Esophagus muscularis mucosa (tissue), 4 donors: ENCODE measurements at regions not wholly inside any gene's neighbourhood (a gene's known extent, or its start where the extent isn't known, plus 50 kb on each side); places are given as distances from the start of the nearest gene placed in this dataset.

ENCODE experiments used
- DNase-seq: peaks from one replicate; pipeline ENCODE4 v3.0.0-alpha.2; 2017; ENCODE audit errors: extremely low spot score
- H3K27ac ChIP-seq, 4 donors: fragments of 200-600 bp; sonication (generic); replicated peaks in 1 of 4; 1 replicate in 3 of 4; 2 replicates in 1 of 4; pipeline ENCODE4 v1.5.1; 2016 to 2019; ENCODE audit warnings: mild to moderate bottlenecking in 1 of 4
- H3K27me3 ChIP-seq, 4 donors: fragments of 200-600 bp; sonication (generic); one replicate each; pipeline versions ENCODE4 v1.5.1 to v1.6.0; 2016 to 2019
- H3K36me3 ChIP-seq, 4 donors: fragments of 200-600 bp; sonication (generic); one replicate each; pipeline ENCODE4 v1.5.1; 2016 to 2019
- H3K4me1 ChIP-seq, 4 donors: fragments of 200-600 bp; sonication (generic); one replicate each; pipeline ENCODE4 v1.5.1; 2016 to 2019
- H3K4me3 ChIP-seq, 4 donors: fragments of 200-600 bp; sonication (generic); 1 replicate in 2 of 4; 2 replicates in 2 of 4; pipeline ENCODE4 v1.5.1; 2016 to 2019; ENCODE audit warnings: mild to moderate bottlenecking in 4 of 4, moderate library complexity in 1 of 4
- H3K9me3 ChIP-seq, 4 donors: fragments of 200-600 bp; sonication (generic); 1 replicate in 3 of 4; 2 replicates in 1 of 4; pipeline ENCODE4 v1.5.1; 2016 to 2019
- CTCF ChIP-seq, 3 experiments: fragments of 200-600 bp in 2 of 3; fragments of 450-650 bp in 1 of 3; sonication (generic) in 2 of 3; IDR thresholded peaks; one replicate each; pipeline ENCODE4 v1.5.1; 2017 to 2019; ENCODE audit warnings: antibody characterized with exemption in 3 of 3, mild to moderate bottlenecking in 2 of 3, moderate library complexity in 1 of 3
- EP300 ChIP-seq: sonication (generic); formaldehyde crosslinking; IDR thresholded peaks from one replicate; pipeline ENCODE4 v1.6.1; 2017; ENCODE audit warnings: antibody characterized with exemption
- POLR2A ChIP-seq: fragments of 450-650 bp; IDR thresholded peaks from one replicate; pipeline ENCODE4 v1.6.1; 2017; ENCODE audit warnings: antibody characterized with exemption, moderate library complexity, mild to moderate bottlenecking, low read depth
- POLR2AphosphoS5 ChIP-seq, 2 donors: sonication (generic); formaldehyde crosslinking; IDR thresholded peaks; one replicate each; pipeline ENCODE4 v1.6.1; 2017; ENCODE audit warnings: antibody characterized with exemption in 2 of 2
- WGBS: methylation state at CpG from one replicate; pipeline ENCODE4 v1.1.5; 2018; 5-methylcytosine and 5-hydroxymethylcytosine counted together
- intact Hi-C: fragments of 100-400 bp; cut with DNase I; formaldehyde crosslinking; loops from one replicate; pipeline ENCODE4 v1.15.1; 2023

- DNase-seq, result no peak
- TF ChIP-seq POLR2A (no peak), POLR2AphosphoS5 (IDR thresholded peaks at IDR 0.05) (no peak), EP300 (no peak), CTCF (IDR thresholded peaks at IDR 0.05) (no peak)
- peaks cover 0 to 14% (median 12%) of the 10 kb centered on the region in 4 donors for H3K4me1 ChIP-seq
- peak overlapping the region; percentile 58 to 65 (median 61) for H3K4me3 ChIP-seq
- peak overlapping the region; percentile 76 to 87 (median 84) for H3K27ac ChIP-seq
- no peaks in the 10 kb centered on the region for H3K27me3 ChIP-seq
- H3K36me3 ChIP-seq, result no peaks in the 10 kb centered on the region
- 28% methylated on average over 15 of the region's 66 CpGs for WGBS
- intact Hi-C loops, result loop anchor here (5.0 kb wide), 1 partner anchor 150 kb away; the partner anchor contains the start of gene SLC4A7
- H3K9me3 ChIP-seq, result no peaks in the 10 kb centered on the region
Measured at GRCh38 chr3:27632431-27633223, 89.5 kb downstream of the EOMES start.

- Histone ChIP-seq H3K4me3 (no peak overlapping the region), H3K9me3 (no peaks in the 10 kb centered on the region), H3K27me3 (no peaks in the 10 kb centered on the region), H3K36me3 (no peaks in the 10 kb centered on the region), H3K4me1 (peaks cover 0 to 31% (median 18%) of the 10 kb centered on the region in 4 donors), H3K27ac (no peak overlapping the region)
- TF ChIP-seq POLR2A (no peak), POLR2AphosphoS5 (IDR thresholded peaks at IDR 0.05) (no peak), EP300 (no peak), CTCF (IDR thresholded peaks at IDR 0.05) (no peak)
- no peak for DNase-seq
- 86% methylated on average over 4 of the region's 4 CpGs for WGBS
- intact Hi-C loops, result loop anchor here (5.0 kb wide), 1 partner anchor 149 kb away; the partner anchor contains the start of gene SLC4A7
Measured at GRCh38 chr3:27630885-27631284, 91.2 kb downstream of the EOMES start.

- no peak for DNase-seq
- 54% methylated on average over 2 of the region's 2 CpGs for WGBS
- no peaks in the 10 kb centered on the region for H3K9me3 ChIP-seq
- intact Hi-C loops, result no loop called here
- H3K36me3 ChIP-seq, result no peaks in the 10 kb centered on the region
- no peaks in the 10 kb centered on the region for H3K27me3 ChIP-seq
- no peak overlapping the region for H3K4me3 ChIP-seq
- H3K4me1 ChIP-seq, result peaks cover 0 to 32% (median 17%) of the 10 kb centered on the region in 4 donors
- TF ChIP-seq CTCF (IDR thresholded peaks at IDR 0.05), result no peak
- TF ChIP-seq EP300, result no peak
- no peak overlapping the region for H3K27ac ChIP-seq
Measured at GRCh38 chr3:27629366-27629765, 92.8 kb downstream of the EOMES start.

GRCh38 chr3:27628026-27628750 is 93.9 kb downstream of the EOMES start:
- no peak overlapping the region for H3K4me3 ChIP-seq
- no peaks in the 10 kb centered on the region for H3K9me3 ChIP-seq
- no peak overlapping the region for H3K27ac ChIP-seq
- H3K36me3 ChIP-seq, result no peaks in the 10 kb centered on the region
- DNase-seq, result no peak
- peaks cover 0 to 25% (median 10%) of the 10 kb centered on the region in 4 donors for H3K4me1 ChIP-seq
- TF ChIP-seq EP300, result no peak
- no peak for TF ChIP-seq POLR2A
- no peak for TF ChIP-seq CTCF (IDR thresholded peaks at IDR 0.05)
- TF ChIP-seq POLR2AphosphoS5 (IDR thresholded peaks at IDR 0.05), result no peak
- WGBS, result 86% methylated on average over 5 of the region's 5 CpGs
- intact Hi-C loops, result no loop called here
- no peaks in the 10 kb centered on the region for H3K27me3 ChIP-seq
